ENCODE measurements at regions not wholly inside any gene's neighbourhood (a gene's known extent, or its start where the extent isn't known, plus 50 kb on each side); places are given as distances from the start of the nearest gene placed in this dataset.
A peak's percentile ranks its signal among the peaks of the same experiment; 100 is the strongest.

DNA sequence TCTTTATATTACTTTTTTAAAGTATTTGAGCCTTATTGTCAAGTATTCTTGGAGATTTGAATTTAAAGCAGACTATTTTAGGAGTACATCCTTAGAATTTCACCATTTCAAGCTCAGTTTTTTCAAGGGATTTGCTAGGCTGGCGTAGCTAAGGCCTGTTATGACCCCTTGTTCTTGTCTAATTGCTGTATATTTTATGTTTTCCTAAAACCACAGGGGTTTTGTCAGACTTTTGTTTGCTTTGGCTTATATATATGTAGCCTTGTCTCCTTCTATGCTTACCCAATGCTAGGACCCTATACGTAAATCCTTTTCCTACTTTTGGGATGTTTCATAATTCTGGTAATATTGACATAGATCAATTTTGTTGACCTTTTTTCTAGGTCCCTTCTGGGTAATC, 147.0 kb upstream of the SYT10 start:
- Histone ChIP-seq H3K27me3 (ENCODE audit: insufficient read depth, low read length, poor library complexity) (no peaks in the 10 kb centered on the region), H3K9ac (ENCODE audit: low read length) (no peak overlapping the region), H2BK15ac (replicated peaks; ENCODE audit: low read depth) (no peak overlapping the region), H3K4me3 (ENCODE audit: low read length) (no peak overlapping the region), H4K5ac (ENCODE audit: low read length) (no peak overlapping the region), H3K23ac (ENCODE audit: low read length) (no peak overlapping the region), H3K56ac (ENCODE audit: low read length) (no peak overlapping the region), H3K27ac (ENCODE audit: low read depth, low read length) (no peak overlapping the region), H3K79me2 (ENCODE audit: control insufficient read depth, insufficient read depth, low read length) (no peaks in the 10 kb centered on the region), H3K4ac (ENCODE audit: low read depth, low read length) (no peak overlapping the region), H2BK5ac (ENCODE audit: low read length) (no peak overlapping the region), H3K18ac (ENCODE audit: low read length) (no peak overlapping the region), H3K4me2 (ENCODE audit: low read length) (no peak overlapping the region), H4K8ac (ENCODE audit: low read depth, low read length) (no peak overlapping the region), H3K79me1 (ENCODE audit: low read length) (no peaks in the 10 kb centered on the region), H3K36me3 (ENCODE audit: control insufficient read depth, insufficient read depth, low read length) (no peaks in the 10 kb centered on the region), H2BK120ac (ENCODE audit: low read depth, low read length) (no peak overlapping the region), H3K4me1 (ENCODE audit: control insufficient read depth, low read depth, low read length) (peaks cover 9% of the 10 kb centered on the region), H2AK5ac (ENCODE audit: low read length) (no peak overlapping the region)
- WGBS (ENCODE audit: extremely low coverage, insufficient coverage, low lambda C conversion rate): no CpG with 5 or more reads among the region's 2 CpGs
- DNase-seq: no peak

GRCh38 chr12:33587354-33587753, 147.7 kb upstream of the SYT10 start:
- no peak overlapping the region for H2BK120ac ChIP-seq (ENCODE audit: low read depth, low read length)
- no peak overlapping the region for H3K4me3 ChIP-seq (ENCODE audit: low read length)
- H3K23ac ChIP-seq (ENCODE audit: low read length): no peak overlapping the region
- no peak overlapping the region for H2BK5ac ChIP-seq (ENCODE audit: low read length)
- H3K4me1 ChIP-seq (ENCODE audit: control insufficient read depth, low read depth, low read length): peaks cover 9% of the 10 kb centered on the region
- no peaks in the 10 kb centered on the region for H3K36me3 ChIP-seq (ENCODE audit: control insufficient read depth, insufficient read depth, low read length)
- no peak overlapping the region for H4K8ac ChIP-seq (ENCODE audit: low read depth, low read length)
- DNase-seq: no peak
- no peak overlapping the region for H3K9ac ChIP-seq (ENCODE audit: low read length)
- no peak overlapping the region for H3K27ac ChIP-seq (ENCODE audit: low read depth, low read length)
- H2AK5ac ChIP-seq (ENCODE audit: low read length): no peak overlapping the region
- no CpG with 5 or more reads among the region's 1 CpG for WGBS (ENCODE audit: extremely low coverage, insufficient coverage, low lambda C conversion rate)
- H3K4me2 ChIP-seq (ENCODE audit: low read length): no peak overlapping the region
- no peak overlapping the region for H3K4ac ChIP-seq (ENCODE audit: low read depth, low read length)
- H3K27me3 ChIP-seq (ENCODE audit: insufficient read depth, low read length, poor library complexity): no peaks in the 10 kb centered on the region
- no peak overlapping the region for H3K56ac ChIP-seq (ENCODE audit: low read length)
- H3K18ac ChIP-seq (ENCODE audit: low read length): no peak overlapping the region
- no peak overlapping the region for H4K5ac ChIP-seq (ENCODE audit: low read length)
- H3K79me1 ChIP-seq (ENCODE audit: low read length): no peaks in the 10 kb centered on the region
- no peaks in the 10 kb centered on the region for H3K79me2 ChIP-seq (ENCODE audit: control insufficient read depth, insufficient read depth, low read length)
- no peak overlapping the region for H2BK15ac ChIP-seq (replicated peaks; ENCODE audit: low read depth)

GRCh38 chr12:33587784-33588712, 148.4 kb upstream of the SYT10 start:
- H2BK15ac ChIP-seq (replicated peaks; ENCODE audit: low read depth): no peak overlapping the region
- H3K23ac ChIP-seq (ENCODE audit: low read length): no peak overlapping the region
- DNase-seq: peak; percentile 87
- H3K27me3 ChIP-seq (ENCODE audit: insufficient read depth, low read length, poor library complexity): no peaks in the 10 kb centered on the region
- H2AK5ac ChIP-seq (ENCODE audit: low read length): no peak overlapping the region
- H2BK120ac ChIP-seq (ENCODE audit: low read depth, low read length): no peak overlapping the region
- peaks cover 9% of the 10 kb centered on the region for H3K4me1 ChIP-seq (ENCODE audit: control insufficient read depth, low read depth, low read length)
- no peak overlapping the region for H3K9ac ChIP-seq (ENCODE audit: low read length)
- no peaks in the 10 kb centered on the region for H3K79me2 ChIP-seq (ENCODE audit: control insufficient read depth, insufficient read depth, low read length)
- no peak overlapping the region for H2BK5ac ChIP-seq (ENCODE audit: low read length)
- no peak overlapping the region for H4K5ac ChIP-seq (ENCODE audit: low read length)
- no peaks in the 10 kb centered on the region for H3K79me1 ChIP-seq (ENCODE audit: low read length)
- H3K4ac ChIP-seq (ENCODE audit: low read depth, low read length): no peak overlapping the region
- no peak overlapping the region for H3K27ac ChIP-seq (ENCODE audit: low read depth, low read length)
- no peak overlapping the region for H3K4me3 ChIP-seq (ENCODE audit: low read length)
- WGBS (ENCODE audit: extremely low coverage, insufficient coverage, low lambda C conversion rate): no CpG with 5 or more reads among the region's 8 CpGs
- H4K8ac ChIP-seq (ENCODE audit: low read depth, low read length): no peak overlapping the region
- no peak overlapping the region for H3K4me2 ChIP-seq (ENCODE audit: low read length)
- H3K56ac ChIP-seq (ENCODE audit: low read length): no peak overlapping the region
- H3K36me3 ChIP-seq (ENCODE audit: control insufficient read depth, insufficient read depth, low read length): no peaks in the 10 kb centered on the region
- peak overlapping the region; percentile 41 for H3K18ac ChIP-seq (ENCODE audit: low read length)

DNA sequence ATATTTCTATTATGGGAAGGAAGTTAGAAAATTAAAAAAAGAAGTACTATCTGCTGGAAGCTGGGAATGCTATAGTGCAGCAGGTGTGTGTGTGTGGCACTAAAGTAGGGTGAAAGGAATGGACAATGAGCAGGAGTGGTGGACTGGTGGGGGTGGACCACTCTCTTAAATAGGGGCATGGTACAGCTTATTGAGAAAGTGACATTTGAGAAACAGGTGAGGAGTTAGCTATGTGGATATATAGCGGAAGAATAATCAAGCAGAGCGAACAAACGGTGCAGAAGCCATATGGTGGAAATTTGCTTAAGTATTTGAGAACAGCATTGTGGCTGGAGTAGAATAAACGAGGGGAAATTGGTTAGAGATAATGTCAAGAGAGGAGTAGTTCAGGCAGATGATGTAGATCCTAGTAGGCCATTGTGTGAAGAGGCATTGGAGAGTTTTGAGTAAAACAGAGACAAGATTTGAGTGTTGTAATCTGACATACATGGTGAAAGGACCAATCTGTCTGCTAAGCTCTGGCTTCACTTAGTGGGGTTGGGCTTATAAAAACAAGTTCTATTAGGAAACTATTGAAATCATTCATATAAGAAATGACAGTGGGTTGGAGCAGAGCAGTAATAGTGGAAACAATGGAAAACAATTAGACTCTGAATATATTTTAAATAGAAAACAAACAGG, 149.2 kb upstream of the SYT10 start:
- Histone ChIP-seq H4K5ac (ENCODE audit: low read length) (no peak overlapping the region), H3K36me3 (ENCODE audit: control insufficient read depth, insufficient read depth, low read length) (no peaks in the 10 kb centered on the region), H3K4me1 (ENCODE audit: control insufficient read depth, low read depth, low read length) (peaks cover 9% of the 10 kb centered on the region), H2BK120ac (ENCODE audit: low read depth, low read length) (no peak overlapping the region), H2BK15ac (replicated peaks; ENCODE audit: low read depth) (no peak overlapping the region), H4K8ac (ENCODE audit: low read depth, low read length) (no peak overlapping the region), H2BK5ac (ENCODE audit: low read length) (no peak overlapping the region), H3K4me3 (ENCODE audit: low read length) (no peak overlapping the region), H3K27me3 (ENCODE audit: insufficient read depth, low read length, poor library complexity) (no peaks in the 10 kb centered on the region), H3K9ac (ENCODE audit: low read length) (no peak overlapping the region), H3K79me1 (ENCODE audit: low read length) (no peaks in the 10 kb centered on the region), H3K4ac (ENCODE audit: low read depth, low read length) (no peak overlapping the region), H3K23ac (ENCODE audit: low read length) (no peak overlapping the region), H3K56ac (ENCODE audit: low read length) (no peak overlapping the region), H3K79me2 (ENCODE audit: control insufficient read depth, insufficient read depth, low read length) (no peaks in the 10 kb centered on the region), H3K4me2 (ENCODE audit: low read length) (no peak overlapping the region), H3K27ac (ENCODE audit: low read depth, low read length) (no peak overlapping the region), H3K18ac (ENCODE audit: low read length) (no peak overlapping the region), H2AK5ac (ENCODE audit: low read length) (no peak overlapping the region)
- WGBS (ENCODE audit: extremely low coverage, insufficient coverage, low lambda C conversion rate): 100% methylated on average over 2 of the region's 4 CpGs
- DNase-seq: peak; percentile 33

DNA sequence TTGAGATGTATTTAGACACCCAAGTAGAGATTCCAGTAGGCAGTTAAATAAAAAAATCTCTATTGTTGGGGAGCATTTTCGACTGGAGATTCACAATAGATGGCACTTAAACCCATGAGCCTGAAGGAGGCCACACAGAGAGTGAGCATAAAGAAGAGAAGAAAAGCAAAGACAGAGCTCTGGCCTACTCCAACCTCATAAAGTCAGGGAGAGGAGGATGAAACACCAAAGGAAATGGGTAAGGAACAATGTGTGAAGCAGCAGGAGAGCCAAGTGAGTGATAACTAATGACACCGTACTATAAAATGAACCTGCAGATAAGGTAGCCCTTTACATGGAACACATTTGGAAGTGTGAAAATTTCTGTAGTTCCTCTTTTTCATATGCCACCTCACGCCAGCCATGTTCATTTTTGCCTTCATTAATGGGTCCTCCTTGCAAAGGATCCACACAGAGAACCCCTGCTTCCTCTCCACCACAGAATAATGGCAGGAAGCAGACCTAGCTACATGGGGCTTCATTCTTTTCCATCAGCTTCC, 150.0 kb upstream of the SYT10 start:
- Histone ChIP-seq H3K36me3 (ENCODE audit: control insufficient read depth, insufficient read depth, low read length) (no peaks in the 10 kb centered on the region), H3K23ac (ENCODE audit: low read length) (no peak overlapping the region), H4K8ac (ENCODE audit: low read depth, low read length) (no peak overlapping the region), H2AK5ac (ENCODE audit: low read length) (no peak overlapping the region), H3K4me1 (ENCODE audit: control insufficient read depth, low read depth, low read length) (peaks cover 9% of the 10 kb centered on the region), H3K79me2 (ENCODE audit: control insufficient read depth, insufficient read depth, low read length) (no peaks in the 10 kb centered on the region), H4K5ac (ENCODE audit: low read length) (no peak overlapping the region), H3K9ac (ENCODE audit: low read length) (no peak overlapping the region), H3K18ac (ENCODE audit: low read length) (no peak overlapping the region), H2BK15ac (replicated peaks; ENCODE audit: low read depth) (no peak overlapping the region), H3K4ac (ENCODE audit: low read depth, low read length) (no peak overlapping the region), H2BK120ac (ENCODE audit: low read depth, low read length) (no peak overlapping the region), H3K27me3 (ENCODE audit: insufficient read depth, low read length, poor library complexity) (no peaks in the 10 kb centered on the region), H3K4me3 (ENCODE audit: low read length) (no peak overlapping the region), H3K27ac (ENCODE audit: low read depth, low read length) (no peak overlapping the region), H3K79me1 (ENCODE audit: low read length) (no peaks in the 10 kb centered on the region), H3K4me2 (ENCODE audit: low read length) (no peak overlapping the region), H3K56ac (ENCODE audit: low read length) (no peak overlapping the region), H2BK5ac (ENCODE audit: low read length) (no peak overlapping the region)
- peak; percentile 58 for DNase-seq
- no CpG with 5 or more reads among the region's 3 CpGs for WGBS (ENCODE audit: extremely low coverage, insufficient coverage, low lambda C conversion rate)

All from mesendoderm (in vitro differentiated cells).